Testis (tissue), 2 donors: ENCODE measurements at regions not wholly inside any gene's neighbourhood (a gene's known extent, or its start where the extent isn't known, plus 50 kb on each side); places are given as distances from the start of the nearest gene placed in this dataset.

ENCODE experiments used
- DNase-seq: peaks from one replicate; pipeline ENCODE4 v3.0.0-alpha.2; 2019
- H3K27ac ChIP-seq, 2 donors: fragments of 200-600 bp; sonication (generic); one replicate each; pipeline ENCODE4 v1.5.1; 2019
- H3K27me3 ChIP-seq: fragments of 200-600 bp; sonication (generic); one replicate; pipeline ENCODE4 v1.5.1; 2019
- H3K36me3 ChIP-seq: fragments of 200-600 bp; sonication (generic); one replicate; pipeline ENCODE4 v1.5.1; 2017; ENCODE audit warnings: low read depth; ENCODE audit errors: missing control alignments
- H3K4me1 ChIP-seq: fragments of 200-600 bp; sonication (generic); one replicate; pipeline ENCODE4 v1.5.1; 2019
- H3K4me3 ChIP-seq, 2 donors: fragments of 200-600 bp; sonication (generic); one replicate each; pipeline ENCODE4 v1.5.1; 2017 to 2019
- H3K9me3 ChIP-seq: fragments of 200-600 bp; sonication (generic); one replicate; pipeline ENCODE4 v1.5.1; 2017
- CTCF ChIP-seq, 3 experiments: fragments of 450-650 bp in 2 of 3; fragments of 200-600 bp in 1 of 3; sonication (generic) in 1 of 3; IDR thresholded peaks; one replicate each; pipeline ENCODE4 v1.5.1; 2016 to 2019; ENCODE audit warnings: antibody characterized with exemption in 3 of 3, mild to moderate bottlenecking in 2 of 3, moderate library complexity in 1 of 3
- POLR2A ChIP-seq: fragments of 450-650 bp; IDR thresholded peaks from one replicate; pipeline ENCODE4 v1.6.1; 2017; ENCODE audit warnings: antibody characterized with exemption, mild to moderate bottlenecking, moderate library complexity
- whole genome bisulfite sequencing, 2 donors: methylation state at CpG; one replicate each; pipeline ENCODE4 v1.1.5; 2018; 5-methylcytosine and 5-hydroxymethylcytosine counted together
- intact Hi-C: fragments of 100-400 bp; cut with DNase I; formaldehyde crosslinking; loops from one replicate; pipeline ENCODE4 v1.15.1; 2023; ENCODE audit warnings: low total_unique reads

DNA sequence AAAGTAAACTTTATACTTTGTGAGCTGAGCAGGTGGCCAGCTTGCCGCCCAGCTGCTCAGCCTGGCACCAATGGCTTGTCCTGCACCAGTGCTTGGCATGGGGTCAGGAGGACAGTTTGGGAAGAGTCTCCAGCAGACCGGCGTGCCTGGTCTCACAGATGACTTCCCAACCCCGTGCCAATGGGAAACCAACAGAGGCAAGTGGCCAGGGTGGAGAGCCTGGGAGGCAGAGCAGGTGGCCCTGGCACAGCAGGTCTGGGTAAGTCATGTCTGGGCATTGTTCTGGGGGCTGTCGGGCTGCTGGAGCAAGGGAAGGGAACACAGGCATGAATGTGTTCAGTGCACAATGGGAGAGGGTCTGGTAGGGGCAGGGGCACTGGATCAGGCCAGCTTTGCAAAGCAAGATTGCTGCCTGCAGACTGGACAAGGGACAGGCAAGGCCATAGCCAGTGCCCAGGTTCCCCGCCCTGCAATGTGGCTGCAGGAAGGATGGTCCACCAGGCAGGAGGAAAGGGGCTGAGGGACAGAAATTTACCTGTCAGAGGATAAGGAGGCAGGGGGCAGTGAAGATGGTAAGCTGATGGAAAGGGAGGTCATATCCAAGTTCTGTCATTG is 76.2 kb upstream of the ALDH1B1 start:
- Histone ChIP-seq H3K27ac (no peak overlapping the region), H3K9me3 (no peaks in the 10 kb centered on the region), H3K27me3 (no peaks in the 10 kb centered on the region), H3K36me3 (no peaks in the 10 kb centered on the region), H3K4me3 (no peak overlapping the region), H3K4me1 (no peaks in the 10 kb centered on the region)
- TF ChIP-seq CTCF (IDR thresholded peaks at IDR 0.05) (no peak), POLR2A (no peak)
- no peak for DNase-seq
- 87 to 93% methylated on average over 5 to 6 of the region's 6 CpGs for WGBS, 2 donors
- intact Hi-C loops = no loop called here

- TF ChIP-seq POLR2A = no peak
- TF ChIP-seq CTCF (IDR thresholded peaks at IDR 0.05) = no peak
- Histone ChIP-seq H3K27me3 (no peaks in the 10 kb centered on the region), H3K4me1 (no peaks in the 10 kb centered on the region), H3K27ac (no peak overlapping the region), H3K9me3 (no peaks in the 10 kb centered on the region), H3K36me3 (no peaks in the 10 kb centered on the region), H3K4me3 (no peak overlapping the region)
- WGBS, 2 donors = 83 to 88% methylated on average over 9 of the region's 9 CpGs
- intact Hi-C loops = no loop called here
- no peak for DNase-seq
Measured at GRCh38 chr9:38315085-38315595, 77.4 kb upstream of the ALDH1B1 start.

- WGBS, 2 donors = 65 to 68% methylated on average over 6 of the region's 6 CpGs
- intact Hi-C loops = no loop called here
Measured at GRCh38 chr9:38313421-38313820, 79.1 kb upstream of the ALDH1B1 start.

GRCh38 chr9:38312406-38312805 is 80.1 kb upstream of the ALDH1B1 start:
- no peaks in the 10 kb centered on the region for H3K4me1 ChIP-seq
- no peak overlapping the region for H3K4me3 ChIP-seq
- 88 to 90% methylated on average over 3 to 4 of the region's 4 CpGs for WGBS, 2 donors
- TF ChIP-seq CTCF (IDR thresholded peaks at IDR 0.05) (no peak), POLR2A (no peak)
- H3K9me3 ChIP-seq = no peaks in the 10 kb centered on the region
- intact Hi-C loops = no loop called here
- no peaks in the 10 kb centered on the region for H3K36me3 ChIP-seq
- DNase-seq = no peak
- H3K27me3 ChIP-seq = no peaks in the 10 kb centered on the region
- no peak overlapping the region for H3K27ac ChIP-seq

More at GRCh38 chr9:38313421-38313820, 79.1 kb upstream of the ALDH1B1 start:
- Histone ChIP-seq H3K4me1 (no peaks in the 10 kb centered on the region), H3K9me3 (no peaks in the 10 kb centered on the region), H3K36me3 (no peaks in the 10 kb centered on the region), H3K27ac (no peak overlapping the region), H3K4me3 (no peak overlapping the region), H3K27me3 (no peaks in the 10 kb centered on the region)
- no peak for TF ChIP-seq POLR2A
- no peak for TF ChIP-seq CTCF (IDR thresholded peaks at IDR 0.05)
- no peak for DNase-seq
